CD4-positive, alpha-beta T cell treated with Interleukin-4 for 1 hour (primary cell): ENCODE measurements at regions not wholly inside any gene's neighbourhood (a gene's known extent, or its start where the extent isn't known, plus 50 kb on each side); places are given as distances from the start of the nearest gene placed in this dataset.
"Not testable (repeated sequence)": the region's sequence is repeated elsewhere in the genome, so short reads cannot be mapped to it uniquely, and the experiment has no call there.

Source experiments
- DNase-seq, 2 donors: peaks; one replicate each; pipeline ENCODE4 v3.0.0-alpha.2; 2020 to 2022

DNA sequence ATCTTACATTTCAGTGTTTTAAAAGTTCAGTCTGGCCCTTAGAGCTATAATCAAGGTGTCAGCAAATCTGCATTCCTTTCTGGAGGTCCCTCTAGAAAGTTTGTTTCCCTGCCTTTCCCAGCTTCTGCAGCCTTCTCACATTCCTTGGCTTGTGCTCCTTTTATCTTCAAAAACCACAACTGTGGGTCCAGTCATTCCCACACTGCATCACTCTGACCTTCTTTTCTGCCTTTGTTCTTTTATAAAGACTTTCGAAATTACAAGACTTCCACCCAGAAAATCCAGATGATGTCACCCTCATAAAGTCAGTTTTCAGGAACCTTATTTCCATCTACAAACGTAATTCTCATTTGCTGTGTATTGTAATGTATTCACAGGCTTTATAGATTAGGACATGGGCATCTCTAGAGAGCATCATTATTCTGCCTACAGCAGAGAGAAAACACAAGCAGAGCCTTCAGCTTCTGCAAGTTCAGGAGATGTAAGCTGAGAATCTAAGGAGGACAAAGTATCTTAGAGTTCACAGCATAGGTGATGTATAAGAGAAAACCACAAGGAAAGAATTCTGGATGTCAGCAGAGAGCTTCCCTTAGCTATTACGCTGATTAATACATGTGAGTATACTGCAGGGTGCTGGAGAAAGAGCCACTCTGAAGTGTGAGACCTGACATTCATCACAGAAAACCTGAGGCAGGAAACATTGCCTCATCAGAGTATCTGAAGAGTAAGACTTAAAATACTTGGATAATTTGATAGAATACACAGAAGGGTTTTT is 1100.2 kb downstream of the CBLN2 start:
- no peak for DNase-seq

DNA sequence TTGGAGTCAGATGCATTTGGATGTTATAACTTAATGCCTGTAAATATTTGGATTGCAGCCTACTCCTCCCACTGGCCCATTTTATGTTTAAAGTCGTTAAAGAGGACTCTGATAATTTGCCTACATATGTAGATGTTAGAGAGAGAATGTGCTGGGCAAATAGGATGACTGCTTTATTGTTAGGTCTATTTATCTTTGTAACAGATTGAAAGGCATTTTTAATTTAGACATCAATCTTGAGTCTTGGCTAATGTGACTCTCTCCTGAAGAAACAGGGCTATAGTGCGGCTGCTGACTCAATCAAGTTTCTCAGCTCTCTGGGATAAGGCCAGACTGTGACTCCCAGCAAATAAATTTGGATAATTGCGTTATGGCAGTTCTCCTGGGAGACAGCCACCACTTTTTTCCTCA is 1101.4 kb downstream of the CBLN2 start:
- no peak for DNase-seq

DNA sequence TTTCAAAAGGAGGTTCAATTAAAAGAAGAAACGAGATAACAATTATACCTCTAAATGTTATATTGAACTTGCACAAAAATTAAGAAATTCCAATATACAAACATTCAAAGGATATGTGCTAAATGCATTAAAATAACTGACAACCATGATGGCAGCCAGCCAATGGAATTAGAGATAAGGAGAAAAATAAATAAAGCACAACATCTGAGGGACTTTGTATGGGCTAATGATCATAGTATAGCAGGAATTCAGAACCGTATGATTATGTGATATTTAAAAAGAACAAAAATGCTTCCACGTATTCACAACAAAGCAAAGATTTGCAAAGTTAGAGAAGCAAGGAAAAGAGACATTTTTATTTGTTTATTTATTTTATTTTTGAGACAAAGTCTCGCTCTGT is 1103.0 kb downstream of the CBLN2 start:
- DNase-seq, result no peak

DNA sequence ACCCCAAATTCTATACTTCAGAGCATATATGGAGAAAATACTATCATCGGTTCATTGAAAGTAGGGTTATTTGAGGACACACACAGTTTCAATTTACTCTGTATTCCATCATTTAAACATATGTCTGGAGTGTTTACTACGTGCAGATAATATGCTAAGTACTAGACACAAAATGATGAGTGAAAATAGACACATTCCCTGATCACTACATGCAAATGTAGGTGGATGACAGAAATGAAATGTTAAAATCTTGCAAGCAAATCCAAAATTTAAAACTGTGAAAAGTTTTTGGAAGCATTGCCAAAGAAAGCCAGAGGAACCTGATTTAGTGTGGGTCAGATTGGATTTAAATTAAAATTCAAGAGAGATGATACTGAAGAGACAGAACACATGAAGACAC is 1106.6 kb downstream of the CBLN2 start:
- no peak for DNase-seq

DNA sequence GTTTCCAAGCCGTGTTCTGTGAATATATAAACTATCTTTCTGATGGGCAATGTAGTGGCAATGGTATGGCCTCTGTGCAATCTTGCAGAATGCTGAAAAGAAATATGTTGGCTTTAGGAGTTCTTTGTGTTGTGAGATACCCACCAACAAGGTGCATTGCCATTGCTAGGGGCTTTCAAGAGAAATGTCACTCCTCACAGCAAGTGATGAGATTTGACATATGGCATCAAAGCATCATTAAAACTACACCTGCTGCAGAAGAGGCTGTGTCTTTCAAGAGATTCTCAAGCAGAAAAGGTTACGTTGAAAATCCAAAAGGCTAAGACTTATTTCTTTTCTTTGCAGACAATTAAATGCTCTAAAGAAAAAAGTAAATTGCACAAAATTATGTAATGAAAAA is 1110.8 kb downstream of the CBLN2 start:
- no peak for DNase-seq

DNA sequence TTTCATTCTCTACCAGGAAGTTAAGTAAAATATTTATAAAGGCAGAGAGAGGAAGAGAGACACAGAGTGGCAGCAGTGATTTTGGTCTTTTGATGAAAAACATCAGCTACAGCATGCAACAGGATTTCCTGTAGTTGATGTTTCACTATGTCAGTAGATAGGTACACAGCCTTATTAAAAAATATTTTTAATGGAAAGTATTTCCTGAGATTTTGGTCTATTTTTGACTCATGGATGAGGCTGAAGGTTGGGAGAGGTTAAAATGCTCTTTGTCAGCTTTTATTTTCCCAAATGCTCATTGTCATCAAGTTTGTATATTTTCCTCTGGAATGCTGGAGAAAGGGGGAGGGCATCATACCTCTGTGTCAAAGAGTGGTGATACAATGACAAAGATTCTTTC is 1112.5 kb downstream of the CBLN2 start:
- no peak for DNase-seq

DNA sequence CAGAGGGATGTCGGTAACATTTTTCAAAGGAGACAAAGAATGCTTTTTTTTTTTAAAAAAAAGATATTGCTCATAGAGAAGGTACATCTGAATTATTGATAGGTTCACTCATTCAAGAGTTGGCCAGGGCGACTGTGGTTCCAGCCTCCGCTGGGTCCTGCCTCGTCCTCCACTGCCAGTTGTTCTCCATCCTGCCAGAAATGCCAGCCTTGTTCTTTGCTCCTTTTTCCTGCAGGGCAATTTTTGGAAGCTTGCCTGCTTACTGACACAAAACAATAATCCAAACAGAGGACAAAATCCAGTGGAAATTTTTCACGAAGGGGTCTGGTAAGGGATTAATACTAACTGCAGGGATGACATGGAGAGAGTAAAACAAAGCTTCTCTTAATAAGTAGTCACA is 1113.0 kb downstream of the CBLN2 start:
- DNase-seq, result no peak

DNA sequence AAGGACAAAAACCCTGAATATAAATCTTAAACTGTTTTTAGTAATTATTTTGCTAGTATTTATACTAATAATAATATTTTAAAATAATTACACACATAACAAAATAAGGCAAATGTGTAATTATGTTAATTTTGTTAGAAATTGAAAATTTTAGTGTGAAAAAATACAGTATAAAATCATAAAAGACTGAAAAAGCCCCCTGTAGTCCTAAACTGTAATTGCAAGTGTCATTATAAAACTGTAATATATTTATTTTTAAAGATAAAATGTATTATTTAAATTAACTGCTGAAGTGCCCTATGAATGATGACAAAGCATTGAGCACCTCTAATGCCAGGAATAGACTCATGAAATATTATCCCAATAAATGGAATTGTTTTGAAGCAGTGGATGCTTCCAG is 1117.7 kb downstream of the CBLN2 start:
- DNase-seq, result no peak

DNA sequence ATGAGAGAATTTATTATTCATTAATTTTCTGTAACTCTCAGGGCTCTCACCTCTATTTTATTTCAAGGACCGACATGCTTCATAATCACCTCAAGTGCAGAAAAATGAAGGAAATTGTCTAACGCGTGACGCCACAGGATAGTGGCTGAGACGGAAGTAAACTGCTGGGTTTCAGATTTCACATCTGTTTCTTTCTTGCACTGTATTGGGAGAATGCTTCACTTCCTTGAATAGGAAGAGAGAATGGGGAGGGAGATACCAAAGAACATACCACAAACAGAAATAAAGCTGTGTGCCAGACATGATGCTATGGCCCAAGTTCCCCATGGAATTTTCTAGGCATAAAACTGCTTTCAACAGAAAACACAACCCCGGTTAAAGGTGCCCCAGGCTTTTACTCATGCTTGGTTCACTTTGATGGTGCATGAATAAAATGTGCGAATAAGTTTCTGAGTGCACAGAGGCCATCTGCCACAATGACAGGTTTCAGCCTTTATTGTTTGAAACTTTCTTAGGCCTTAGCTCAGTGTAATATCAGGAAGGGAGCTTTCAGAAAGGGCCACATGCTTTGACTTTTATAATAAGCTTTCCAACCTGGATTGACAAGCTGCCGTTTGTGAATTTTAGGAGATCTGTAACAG is 1116.4 kb downstream of the SOCS6 start:
- no peak for DNase-seq

DNA sequence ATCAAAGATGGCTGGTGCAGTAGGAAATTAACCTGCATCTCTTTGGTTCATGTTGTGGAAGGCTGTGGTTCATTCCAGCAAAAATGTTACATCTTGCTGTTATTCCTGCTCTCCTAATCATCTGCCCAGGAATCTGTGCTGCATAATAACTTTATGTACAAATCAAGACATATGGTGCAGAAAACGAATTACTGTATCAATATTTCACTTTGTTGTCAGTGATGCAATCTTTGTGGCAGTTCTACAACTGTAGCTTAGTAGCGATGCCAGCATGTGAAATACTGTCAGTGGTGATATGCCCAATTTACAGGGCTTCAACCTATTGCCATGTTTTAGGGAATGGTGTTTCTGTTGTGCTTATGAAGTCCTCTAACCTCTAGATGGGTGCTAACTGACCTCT is 1114.7 kb downstream of the SOCS6 start:
- DNase-seq, result no peak

DNA sequence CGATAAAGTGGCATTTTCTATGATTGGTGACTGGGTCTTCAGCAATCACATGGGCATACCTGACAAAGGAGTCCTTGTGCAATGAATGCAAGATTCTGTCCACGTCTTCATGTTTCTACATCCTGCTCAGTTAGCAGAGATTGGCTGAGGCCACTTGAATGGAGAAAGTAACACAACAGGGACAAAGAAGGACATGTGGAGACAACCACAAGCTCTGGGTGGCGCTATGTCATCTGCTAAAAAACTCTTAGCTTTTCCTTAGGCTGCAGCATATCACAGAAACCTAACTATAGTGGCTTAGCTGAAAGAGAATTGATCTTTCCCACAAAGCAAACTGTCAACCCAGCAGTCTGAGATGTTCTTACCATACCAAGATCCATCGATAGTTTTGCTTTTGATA is 1109.7 kb downstream of the SOCS6 start:
- no peak for DNase-seq

DNA sequence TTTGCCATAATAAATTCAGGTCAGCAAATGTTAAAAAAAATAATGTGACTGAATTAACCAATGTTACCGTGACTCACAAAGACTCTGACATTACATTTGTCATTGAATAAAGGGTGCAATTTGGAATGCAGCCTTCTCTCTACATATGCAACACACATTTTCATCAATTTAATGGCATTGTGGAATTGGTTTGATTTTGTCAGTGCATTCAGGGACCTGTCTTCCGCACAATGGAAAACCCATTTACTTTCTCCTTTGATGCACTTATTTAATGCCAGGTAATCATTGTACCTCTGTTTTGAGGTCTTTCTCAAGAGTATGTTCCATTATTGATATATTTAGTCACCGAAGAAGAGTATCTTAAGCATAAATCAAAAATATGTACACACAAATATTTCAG is 1099.3 kb downstream of the SOCS6 start:
- DNase-seq, result no peak

DNA sequence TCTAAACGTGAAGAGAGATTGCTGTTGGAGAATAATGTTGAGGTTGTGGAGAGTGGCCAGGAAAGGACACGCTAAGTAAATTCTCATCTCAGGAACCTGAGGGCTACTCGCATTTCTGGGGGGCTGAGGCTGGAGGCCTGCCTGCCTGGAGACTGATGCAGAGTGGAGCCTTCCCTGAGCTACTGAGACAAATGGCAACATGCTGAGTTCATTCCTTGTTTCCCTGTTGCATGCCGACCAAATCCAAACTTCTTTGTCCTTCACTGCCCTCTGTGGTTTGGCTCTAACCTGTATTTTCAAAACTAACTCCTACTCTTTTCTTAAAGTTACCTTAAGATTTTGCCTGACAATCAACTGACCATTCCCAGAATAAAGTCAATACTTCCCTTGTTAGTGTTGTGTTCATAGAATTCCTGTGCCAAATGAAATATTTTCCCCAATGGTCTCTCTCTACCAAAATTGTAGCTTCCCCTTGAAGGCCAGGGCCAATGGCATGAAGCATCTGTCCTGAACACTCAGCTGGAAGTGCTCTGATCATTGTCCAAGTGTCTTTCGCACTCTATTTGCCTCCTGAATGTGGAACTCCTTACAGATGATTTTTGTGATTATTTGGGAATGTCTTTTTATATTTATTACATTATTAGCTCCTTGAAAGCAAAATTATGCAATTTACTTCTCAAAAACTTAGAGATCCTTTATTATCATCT is 1085.6 kb downstream of the SOCS6 start:
- DNase-seq, result no peak

DNA sequence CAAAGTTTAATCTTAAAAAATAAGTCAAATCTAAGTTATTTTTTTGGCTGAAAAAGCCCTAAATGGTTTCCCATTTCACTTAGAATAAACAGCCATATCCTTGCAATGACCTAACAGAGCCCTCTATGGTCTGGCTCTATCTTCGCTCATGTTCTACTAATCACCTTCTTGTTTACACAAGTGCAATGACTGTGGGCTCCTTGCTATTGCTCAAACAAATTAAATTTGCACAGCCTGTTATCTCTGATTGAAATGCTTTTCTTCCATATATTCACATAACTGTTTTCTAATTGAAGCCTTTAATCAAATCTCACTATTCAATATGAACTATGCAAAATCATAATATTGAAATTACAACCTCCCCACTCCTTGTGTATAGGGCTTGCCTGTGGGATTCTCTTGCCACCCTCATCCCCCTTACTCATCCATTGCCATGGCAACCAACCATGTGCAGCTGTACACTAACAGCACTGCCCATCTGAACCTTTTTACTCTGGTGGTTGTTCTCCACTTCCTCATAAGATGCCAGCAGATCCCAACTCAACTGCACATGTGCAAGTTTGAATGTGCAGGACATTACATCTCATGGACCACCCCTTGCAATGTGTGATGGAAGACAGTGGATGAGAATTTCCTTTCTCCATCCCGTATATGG is 1083.2 kb downstream of the SOCS6 start:
- no peak for DNase-seq

DNA sequence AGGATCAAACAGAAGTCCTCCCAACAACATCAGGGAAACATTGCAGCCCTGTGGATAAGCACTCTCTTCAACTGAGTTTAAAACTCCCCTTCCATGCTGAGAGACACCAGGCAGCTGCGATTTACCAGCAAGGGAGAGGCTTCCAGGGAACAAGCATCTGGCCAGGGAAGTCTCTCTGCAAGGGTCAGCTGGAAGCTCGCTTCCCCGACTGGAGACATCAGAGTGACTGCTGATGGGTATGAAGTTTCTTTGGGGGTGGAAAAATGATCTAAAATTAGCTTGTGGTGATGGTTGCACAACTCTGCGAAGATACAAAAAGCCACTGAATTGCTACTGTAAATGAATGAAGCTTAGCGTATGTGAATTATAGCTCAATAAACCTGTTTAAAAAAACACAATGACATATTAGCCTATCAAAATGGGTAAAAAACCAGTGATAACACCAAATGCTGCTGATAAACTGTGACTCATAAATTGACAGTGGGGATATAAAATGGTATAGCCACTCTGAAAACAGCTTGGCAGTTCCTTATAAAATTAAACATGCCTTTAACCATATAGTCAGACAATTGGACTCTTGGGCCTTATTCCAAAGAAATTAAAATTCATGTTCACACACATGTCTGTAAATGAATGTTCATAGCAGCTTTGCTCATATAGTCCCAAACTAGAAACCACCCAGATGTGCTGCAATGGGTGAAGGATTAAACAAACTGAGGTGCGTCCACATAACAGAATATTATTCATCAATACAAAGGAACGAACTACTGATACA is 1082.0 kb downstream of the SOCS6 start:
- DNase-seq, result no peak

DNA sequence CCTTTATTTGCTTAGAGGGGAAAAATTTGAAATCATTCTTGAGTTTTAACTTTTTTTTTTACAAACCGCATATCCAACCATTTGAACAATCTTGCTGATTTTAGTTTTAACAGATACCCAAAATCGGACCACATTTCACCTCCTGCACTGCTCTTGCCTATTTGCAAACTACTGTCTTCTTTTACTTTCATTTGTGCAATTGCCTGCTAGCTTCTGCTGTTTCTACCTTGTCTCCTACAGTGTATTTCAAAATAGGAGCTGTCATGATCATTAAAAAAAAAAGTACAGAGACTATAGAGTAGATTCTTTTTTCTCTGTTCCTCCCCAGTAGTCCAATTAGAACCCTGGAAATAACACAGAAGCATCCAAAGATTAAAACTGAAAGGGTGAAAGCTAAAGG is 1081.2 kb downstream of the SOCS6 start:
- DNase-seq, result no peak

DNA sequence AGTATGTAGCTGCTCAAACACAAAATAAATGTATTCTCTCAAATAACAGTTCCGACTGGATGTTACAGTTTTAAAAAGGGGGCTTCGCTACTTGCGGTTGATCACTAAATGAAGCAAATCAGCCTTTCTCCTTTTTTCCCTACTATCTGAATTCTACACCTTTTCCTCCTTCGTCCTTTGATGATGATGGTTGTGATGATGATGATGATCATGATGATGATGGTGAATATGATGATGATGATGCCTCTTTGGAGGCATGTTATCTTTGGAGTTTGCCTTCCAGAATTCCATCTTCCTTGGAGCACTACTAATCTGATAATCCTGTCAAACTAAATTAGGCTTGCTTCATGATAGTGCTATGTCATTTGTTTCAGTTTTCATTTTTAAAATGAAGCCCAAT is 1073.3 kb downstream of the SOCS6 start:
- DNase-seq, result no peak

DNA sequence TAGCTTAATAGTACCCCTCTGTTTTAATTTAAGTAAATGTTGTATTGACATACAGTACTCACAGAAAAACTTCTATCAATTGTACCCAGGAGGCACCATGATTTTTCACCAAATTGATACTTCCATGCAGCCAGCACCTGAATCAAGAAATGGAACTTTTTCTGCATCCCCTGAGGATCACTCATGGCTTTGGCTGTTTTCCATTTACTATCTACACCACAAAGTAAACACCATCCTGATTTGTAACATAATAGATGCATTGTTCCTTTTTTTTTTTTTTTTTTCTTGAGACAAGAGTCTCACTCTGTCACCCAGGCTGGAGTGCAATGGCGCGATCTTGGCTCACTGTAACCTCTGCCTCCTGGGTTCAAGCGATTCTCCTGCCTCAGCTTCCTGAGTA is 1066.8 kb downstream of the SOCS6 start:
- DNase-seq, result not testable (repeated sequence)

DNA sequence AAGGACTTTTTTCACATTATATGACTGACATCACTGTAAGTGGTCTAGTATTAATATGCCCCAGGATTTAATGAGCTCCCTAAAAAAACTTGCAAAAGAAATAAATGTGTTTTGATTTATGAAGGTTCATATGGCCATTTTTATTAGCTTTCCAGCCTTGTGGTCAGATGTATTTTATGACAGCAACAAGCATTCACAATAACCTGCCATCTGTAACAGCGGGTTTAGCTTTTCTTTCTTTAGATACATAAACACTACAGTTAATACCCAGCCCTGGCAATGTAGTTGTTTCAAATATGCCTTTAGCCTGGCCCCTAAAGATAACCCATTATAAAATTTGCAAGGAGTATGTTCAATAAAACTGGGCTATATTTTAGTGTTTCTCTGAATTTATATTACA is 1063.8 kb downstream of the SOCS6 start:
- no peak for DNase-seq

DNA sequence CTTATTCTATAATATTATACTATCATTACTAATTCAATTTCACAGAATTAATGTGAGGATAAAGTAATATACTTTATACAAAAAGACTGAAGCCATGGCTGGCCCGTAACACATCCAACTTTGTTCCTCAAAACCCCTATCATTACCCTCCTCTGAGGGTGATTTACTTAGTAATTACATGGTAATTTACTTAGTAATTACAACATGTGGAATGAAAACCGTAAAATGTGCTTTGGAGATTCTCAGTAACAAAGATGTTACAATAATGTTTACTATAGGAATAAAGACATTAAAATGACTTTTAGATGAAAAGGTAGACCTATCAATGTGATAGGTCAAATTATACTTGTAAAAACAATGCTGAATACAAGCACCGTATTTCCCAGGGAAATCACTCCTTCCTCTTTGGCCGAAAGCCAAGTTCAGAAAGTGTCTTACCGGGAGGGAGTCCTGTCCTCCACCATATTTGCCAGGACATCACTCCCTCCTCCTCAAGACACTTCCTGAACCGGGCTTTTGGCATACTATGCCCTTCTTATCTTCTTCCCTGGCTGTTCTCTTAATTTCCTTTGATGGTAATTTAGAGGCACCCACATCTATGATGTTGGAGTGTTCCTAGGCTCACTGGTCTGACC is 1047.8 kb downstream of the SOCS6 start:
- DNase-seq, result no peak

DNA sequence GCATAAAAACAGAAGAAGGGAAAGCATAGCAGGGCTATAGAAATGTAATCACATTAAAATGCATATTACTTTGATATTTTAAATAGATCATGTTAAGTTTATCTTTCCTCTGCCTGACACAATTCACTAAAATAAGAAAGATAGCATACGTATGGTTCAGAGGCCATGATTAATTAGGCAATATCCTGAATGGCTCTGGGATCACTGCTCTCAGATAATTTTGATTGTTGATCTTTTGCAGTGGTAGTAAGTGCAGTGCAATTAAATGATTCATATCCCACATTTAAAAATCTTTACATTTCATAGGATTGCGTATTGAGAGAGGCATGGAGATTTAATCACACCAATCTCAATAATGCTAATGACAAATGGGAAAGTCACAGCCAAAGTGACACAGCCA is 1040.7 kb downstream of the SOCS6 start:
- no peak for DNase-seq

DNA sequence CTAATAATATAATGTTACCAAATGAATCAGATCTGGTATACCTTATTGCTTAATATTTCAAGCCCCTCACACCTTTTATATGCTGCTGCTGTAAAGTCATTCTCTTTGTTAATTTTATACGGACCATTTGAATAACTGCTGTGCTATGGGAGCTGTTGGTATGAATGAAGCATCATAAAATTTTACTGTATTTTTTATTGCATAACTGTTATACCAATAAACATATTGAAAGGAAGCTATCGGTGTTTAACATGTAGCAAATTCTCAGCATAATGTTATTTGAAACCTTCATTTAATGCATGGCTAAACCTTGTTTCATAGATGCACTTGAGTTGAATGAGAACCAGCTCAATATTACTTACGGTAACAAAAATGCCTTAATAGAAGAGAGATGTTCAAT is 1040.3 kb downstream of the SOCS6 start:
- no peak for DNase-seq
